Hypothalamus (tissue), 51 donors: ENCODE measurements at regions not wholly inside any gene's neighbourhood (a gene's known extent, or its start where the extent isn't known, plus 50 kb on each side); places are given as distances from the start of the nearest gene placed in this dataset.

ENCODE experiments used
- DNase-seq, 51 donors: peaks; one replicate each; lab custom pipeline; 2025; lab: John Stamatoyannopoulos, UW

- DNase-seq, result no peak
Observed at GRCh38 chr7:35508623-35509400, 186.1 kb downstream of the HERPUD2 start.

GRCh38 chr7:35505066-35505465 lies 189.9 kb downstream of the HERPUD2 start:
- DNase-seq, result no peak

- DNase-seq, result no peak
Observed at GRCh38 chr7:35504365-35504764, 190.6 kb downstream of the HERPUD2 start.

GRCh38 chr7:35501681-35502080 lies 193.3 kb downstream of the HERPUD2 start:
- DNase-seq, result no peak

GRCh38 chr7:35499226-35499625 lies 195.7 kb downstream of the HERPUD2 start:
- DNase-seq, result no peak

- no peak for DNase-seq
Observed at GRCh38 chr7:35498416-35498815, 196.5 kb downstream of the HERPUD2 start.

- no peak for DNase-seq
Observed at GRCh38 chr7:35495844-35496243, 199.1 kb downstream of the HERPUD2 start.

GRCh38 chr7:35495377-35495776 lies 199.6 kb downstream of the HERPUD2 start:
- DNase-seq, result no peak

- no peak for DNase-seq
Observed at GRCh38 chr7:35494407-35494806, 200.5 kb downstream of the HERPUD2 start.

GRCh38 chr7:35492451-35493175 lies 202.3 kb downstream of the HERPUD2 start:
- DNase-seq, result no peak

GRCh38 chr7:35491233-35491632 lies 203.7 kb downstream of the HERPUD2 start:
- DNase-seq, result no peak

- no peak for DNase-seq
Observed at GRCh38 chr7:35487841-35488240, 207.1 kb downstream of the HERPUD2 start.

- DNase-seq, result no peak
Observed at GRCh38 chr7:35487402-35487801, 207.5 kb downstream of the HERPUD2 start.

- DNase-seq, result no peak
Observed at GRCh38 chr7:35485436-35485835, 209.5 kb downstream of the HERPUD2 start.

- no peak for DNase-seq
Observed at GRCh38 chr7:35483568-35483967, 211.4 kb downstream of the HERPUD2 start.

GRCh38 chr7:35482231-35482630 lies 212.7 kb downstream of the HERPUD2 start:
- DNase-seq, result no peak

GRCh38 chr7:35480806-35481205 lies 214.1 kb downstream of the HERPUD2 start:
- no peak for DNase-seq

GRCh38 chr7:35477609-35478008 lies 217.3 kb downstream of the HERPUD2 start:
- no peak for DNase-seq

GRCh38 chr7:35474100-35474499 lies 220.2 kb upstream of the TBX20 start:
- no peak for DNase-seq

GRCh38 chr7:35468606-35469005 lies 214.7 kb upstream of the TBX20 start:
- DNase-seq, result no peak

GRCh38 chr7:35467456-35467978 lies 213.6 kb upstream of the TBX20 start:
- DNase-seq, result no peak

- DNase-seq, result no peak
Observed at GRCh38 chr7:35465791-35466336, 212.0 kb upstream of the TBX20 start.
